NCI-H526 (cell line): ENCODE measurements at regions not wholly inside any gene's neighbourhood (a gene's known extent, or its start where the extent isn't known, plus 50 kb on each side); places are given as distances from the start of the nearest gene placed in this dataset.

ENCODE experiments used
- DNase-seq, 2 experiments: peaks; one replicate each; lab custom pipeline; 2025; lab: John Stamatoyannopoulos, UW

GRCh38 chr12:127077262-127078045 lies 1189.5 kb upstream of the TMEM132C start:
- no peak for DNase-seq

DNA sequence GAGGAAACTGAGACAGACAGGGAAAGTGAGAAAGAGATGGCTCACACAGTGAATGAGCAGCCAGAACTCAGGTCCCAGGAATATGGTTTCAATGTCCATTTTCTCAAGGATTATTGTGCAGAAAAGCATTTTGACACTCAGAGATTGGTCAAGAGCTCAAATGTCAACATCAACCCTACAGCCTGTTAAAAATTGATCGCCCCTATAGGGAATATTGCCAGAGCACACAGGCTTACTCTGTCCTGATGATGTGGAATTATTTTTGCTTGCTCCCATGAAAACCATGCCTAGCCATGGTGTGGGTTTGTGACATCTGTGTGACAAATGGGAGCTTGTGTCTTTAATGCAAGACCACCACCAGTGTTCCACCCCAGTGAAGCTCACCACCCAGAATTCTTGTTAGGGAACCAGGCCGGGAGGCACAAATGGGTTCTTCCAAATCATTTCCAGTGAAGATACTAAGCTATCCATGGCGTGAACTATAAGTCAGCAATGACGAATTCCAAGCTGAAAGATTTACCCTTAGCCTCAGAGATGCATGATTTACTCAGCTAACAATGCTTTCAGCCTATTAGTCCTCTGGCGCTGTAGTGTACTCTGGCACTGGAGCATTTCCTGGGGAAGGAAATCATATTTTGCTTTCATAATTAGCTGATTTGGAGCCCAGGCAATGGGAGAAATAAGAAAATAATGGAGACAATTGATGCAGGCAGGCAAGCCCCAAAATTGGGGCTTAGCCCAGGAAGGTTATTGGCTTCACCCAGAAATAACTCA lies 1188.2 kb upstream of the TMEM132C start:
- no peak for DNase-seq

DNA sequence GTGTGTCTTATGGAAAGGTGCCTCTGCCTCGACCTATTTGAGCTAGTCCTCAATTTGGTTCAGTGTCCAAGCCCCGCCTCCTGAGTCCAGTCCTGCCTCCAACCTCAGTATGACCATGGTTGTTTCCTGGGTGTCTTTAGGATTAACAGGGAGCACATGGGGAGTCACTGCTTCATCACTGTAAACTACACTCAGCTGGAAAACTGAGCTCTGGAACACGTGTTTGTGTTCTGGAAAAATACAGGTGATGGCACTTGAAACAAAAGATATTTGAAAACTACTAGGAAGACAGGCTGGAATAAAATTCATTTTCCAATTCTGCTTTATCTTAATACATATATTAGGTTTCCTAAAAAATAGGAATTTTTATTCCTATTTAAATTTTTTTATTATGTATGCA lies 1187.3 kb upstream of the TMEM132C start:
- no peak for DNase-seq

DNA sequence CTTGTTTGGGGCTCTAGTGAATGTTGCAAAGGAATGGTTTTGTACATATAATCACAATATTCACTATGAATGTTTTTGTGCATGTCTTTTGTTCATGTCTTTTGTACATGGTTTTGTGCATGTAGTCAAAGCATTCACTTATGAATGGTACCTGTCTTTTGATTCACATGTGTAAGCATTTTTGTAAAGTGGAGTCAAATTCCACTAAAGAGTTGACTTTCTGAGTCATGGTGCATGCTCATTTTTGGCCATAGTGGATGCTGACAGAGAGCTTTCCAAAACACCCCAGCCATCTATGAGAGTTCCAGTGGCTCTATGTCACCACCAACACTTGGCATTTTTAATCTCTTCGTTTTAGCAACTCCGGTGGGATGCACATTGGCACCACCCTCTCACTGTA lies 1185.9 kb upstream of the TMEM132C start:
- no peak for DNase-seq

DNA sequence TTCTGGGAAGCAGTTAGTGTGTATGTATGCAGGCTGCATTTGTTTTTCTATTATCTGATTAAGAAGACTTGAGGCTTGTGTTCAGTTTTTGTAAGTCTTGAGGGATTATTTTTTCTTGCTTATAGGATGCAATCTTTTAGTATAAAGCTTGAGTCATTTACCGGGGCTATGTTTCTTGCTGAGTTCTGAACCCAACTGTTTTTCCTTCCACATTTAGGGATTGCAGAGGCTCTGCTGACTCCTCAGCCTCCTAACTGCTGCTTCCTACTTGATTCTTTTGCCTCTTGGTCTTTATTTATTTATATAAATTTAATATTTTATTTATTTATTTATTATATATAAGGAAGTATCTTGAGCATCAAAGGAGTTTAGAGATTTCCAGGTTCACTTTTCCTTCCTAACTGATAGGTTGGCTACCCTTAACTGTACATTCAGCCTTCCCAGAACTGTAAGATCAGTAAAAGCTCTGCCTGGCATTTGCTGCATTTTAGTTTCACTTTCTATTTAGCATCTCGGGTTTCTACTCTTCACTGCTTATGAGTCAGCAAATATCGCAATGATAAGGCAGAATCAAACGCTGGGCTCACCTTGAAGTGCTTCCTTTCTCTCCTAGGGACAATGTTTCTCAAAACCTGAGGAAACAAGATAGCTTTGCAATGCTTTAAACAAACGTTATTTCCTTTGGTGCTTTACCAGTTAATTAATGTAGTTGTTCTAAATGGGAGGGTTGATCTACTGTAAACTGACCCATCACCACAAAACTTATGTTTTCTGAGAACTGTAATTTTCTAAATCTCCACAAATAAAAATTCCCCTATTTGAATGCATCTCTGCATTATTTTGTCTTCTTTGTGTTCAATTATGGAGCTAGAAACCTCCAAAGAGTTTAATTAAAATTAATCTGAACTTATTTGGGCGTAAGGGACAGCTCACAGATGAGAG lies 1183.7 kb upstream of the TMEM132C start:
- peak; percentile 76 to 80 for DNase-seq

DNA sequence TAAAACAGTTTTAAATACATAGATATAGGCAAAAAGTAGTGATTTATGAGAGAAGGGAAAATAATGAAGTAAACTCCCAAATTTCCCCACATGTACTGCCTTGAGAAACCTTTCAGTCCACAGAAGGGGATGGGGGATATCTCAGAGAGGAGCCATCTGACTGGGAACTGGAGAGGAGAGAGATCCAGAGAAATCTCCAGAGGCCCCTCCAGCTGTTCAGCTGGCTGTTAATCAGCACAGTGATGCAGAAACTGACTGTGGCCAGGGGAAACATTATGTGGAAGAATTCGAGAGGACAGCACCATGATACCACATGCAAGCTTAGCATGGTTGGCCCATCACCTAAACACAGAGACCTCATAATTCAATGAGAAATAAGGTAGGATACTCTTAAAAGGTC lies 1165.9 kb upstream of the TMEM132C start:
- no peak for DNase-seq

DNA sequence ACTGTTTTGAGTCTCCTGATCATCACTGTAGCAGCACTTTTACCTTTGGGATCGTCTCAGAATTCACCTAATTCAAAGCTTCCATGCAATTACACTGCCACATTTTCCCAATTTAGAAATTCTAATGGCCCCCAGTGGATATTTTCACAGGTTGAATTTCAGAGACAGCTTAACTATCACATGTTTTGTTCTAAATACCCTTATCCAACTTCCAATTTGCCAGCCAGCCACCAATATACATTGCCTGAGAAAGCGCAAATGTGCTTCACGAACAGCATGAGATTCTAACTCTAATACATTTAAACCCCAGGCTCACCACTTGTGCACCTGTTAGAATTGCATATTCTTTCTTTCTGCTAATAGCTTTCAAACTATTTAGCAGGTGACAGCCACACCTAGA lies 1160.9 kb upstream of the TMEM132C start:
- no peak for DNase-seq

DNA sequence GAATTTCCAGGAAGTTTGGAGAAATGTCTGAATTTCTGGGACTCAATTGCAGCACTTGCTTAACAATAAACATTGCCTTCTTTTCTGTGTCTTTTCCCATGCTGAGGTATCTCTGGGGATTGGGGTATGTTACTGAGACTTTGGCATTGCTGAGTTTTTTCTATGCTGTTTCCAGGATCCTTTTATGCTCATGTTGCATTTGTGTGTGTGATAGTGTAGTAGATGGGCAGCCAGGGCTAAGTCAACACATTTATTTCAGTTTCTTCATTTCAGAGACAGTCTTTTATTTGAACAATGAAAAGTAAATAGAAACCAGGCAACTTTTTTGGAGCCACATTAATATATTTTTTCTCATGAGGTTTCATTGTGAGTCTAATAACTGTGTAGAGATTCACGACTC lies 1160.3 kb upstream of the TMEM132C start:
- DNase-seq, result no peak

DNA sequence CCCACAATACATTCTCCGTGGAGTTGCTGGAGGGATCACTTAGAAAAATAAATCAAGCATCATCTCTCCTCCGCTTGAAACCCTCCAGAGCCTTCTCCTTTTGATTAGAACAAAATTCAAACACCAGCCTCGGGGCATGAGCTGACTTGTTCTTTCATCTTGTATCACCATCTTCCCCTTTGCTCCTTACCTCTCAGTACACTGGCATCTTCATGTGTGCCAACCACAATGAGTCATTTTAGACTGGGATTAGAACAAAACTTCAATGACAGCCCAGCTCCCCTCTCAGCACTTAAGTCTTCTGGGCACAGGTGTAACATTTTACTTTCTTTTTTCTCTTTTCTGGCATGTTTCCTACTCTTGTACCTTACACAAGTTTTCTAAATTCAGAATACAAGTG lies 1159.2 kb upstream of the TMEM132C start:
- no peak for DNase-seq

GRCh38 chr12:127108360-127109215 lies 1158.4 kb upstream of the TMEM132C start:
- peak; percentile 32 to 81 for DNase-seq

DNA sequence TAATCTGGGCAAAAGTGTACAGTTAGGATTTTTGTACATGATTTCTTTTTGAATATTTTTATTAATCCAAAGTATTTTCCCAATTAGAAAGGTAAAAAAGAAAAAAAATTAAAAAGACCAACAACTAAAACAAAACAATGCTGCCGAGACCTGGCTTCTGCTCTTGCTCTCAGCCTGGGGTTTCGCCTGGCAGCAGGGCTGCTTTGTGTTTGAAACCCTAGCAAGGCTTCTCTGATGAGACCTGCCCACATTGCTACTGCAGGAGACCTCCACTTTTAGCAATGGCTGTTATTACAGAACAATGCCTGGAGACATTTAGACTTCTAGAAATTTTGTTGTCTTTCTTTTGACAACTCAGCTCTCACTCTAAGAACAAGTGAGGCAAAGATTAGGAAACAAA lies 1153.0 kb upstream of the TMEM132C start:
- DNase-seq, result no peak

GRCh38 chr12:127115468-127116035 lies 1151.4 kb upstream of the TMEM132C start:
- DNase-seq, result no peak

DNA sequence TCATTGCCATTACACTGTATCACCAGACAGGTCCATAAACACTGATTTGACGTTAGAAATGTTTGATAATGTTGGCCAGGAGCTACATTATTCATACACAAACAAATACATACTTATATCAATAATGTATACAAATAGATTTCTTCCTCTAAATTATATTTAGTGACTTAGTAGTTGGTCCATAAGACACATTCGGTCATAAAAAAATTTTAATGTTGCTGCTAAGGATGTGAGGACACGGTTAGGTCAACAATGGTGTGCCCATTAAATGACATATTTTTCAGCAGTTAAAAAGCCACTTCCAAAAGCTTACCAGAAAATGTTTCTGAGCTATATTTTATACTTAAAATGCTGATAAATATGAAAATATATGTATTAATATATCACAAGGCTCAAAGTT lies 1148.7 kb upstream of the TMEM132C start:
- no peak for DNase-seq

DNA sequence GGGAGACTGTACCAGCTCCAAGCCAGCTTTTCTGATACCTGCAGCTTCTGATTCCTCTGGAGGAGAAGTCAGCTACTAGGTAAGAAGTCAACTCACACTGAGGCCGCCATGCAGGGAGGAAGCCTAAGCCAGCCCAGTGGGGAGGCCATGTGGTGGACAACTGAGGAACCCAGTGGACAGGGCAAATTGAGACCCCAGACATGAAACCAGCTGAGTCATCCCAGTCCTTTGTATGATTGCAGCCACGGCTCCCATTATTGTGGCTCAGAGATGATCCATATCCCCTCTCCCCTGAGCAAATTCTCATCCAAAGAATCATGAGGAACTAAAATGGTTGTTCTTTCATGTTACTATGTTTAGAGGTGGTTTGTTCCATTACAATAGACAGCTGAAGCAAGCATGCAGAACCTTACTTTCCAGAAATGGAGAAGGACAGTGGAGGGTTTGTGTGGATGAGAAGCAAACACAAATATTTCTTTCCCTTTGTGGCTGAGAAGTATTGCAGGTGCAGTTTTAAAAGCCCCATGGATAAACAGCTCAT lies 1147.3 kb upstream of the TMEM132C start:
- DNase-seq, result no peak

DNA sequence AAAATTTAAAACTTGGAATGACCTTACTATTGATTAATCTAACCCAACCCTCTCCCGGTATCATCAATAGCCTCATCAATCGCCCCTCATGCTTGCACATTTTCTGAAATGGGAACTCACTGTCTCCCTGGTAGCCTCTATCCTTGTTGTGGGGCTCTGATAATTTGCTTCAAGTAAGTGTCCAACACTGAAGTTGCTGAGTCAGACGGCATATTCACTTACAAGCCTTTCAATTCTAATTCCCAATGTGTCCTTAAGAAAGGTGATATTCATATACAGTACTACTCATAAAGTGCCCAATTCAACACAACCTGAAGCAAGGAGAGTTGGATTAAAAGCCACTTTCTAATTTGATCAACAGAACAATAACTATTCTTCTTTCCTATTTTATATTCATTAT lies 1146.1 kb upstream of the TMEM132C start:
- no peak for DNase-seq

DNA sequence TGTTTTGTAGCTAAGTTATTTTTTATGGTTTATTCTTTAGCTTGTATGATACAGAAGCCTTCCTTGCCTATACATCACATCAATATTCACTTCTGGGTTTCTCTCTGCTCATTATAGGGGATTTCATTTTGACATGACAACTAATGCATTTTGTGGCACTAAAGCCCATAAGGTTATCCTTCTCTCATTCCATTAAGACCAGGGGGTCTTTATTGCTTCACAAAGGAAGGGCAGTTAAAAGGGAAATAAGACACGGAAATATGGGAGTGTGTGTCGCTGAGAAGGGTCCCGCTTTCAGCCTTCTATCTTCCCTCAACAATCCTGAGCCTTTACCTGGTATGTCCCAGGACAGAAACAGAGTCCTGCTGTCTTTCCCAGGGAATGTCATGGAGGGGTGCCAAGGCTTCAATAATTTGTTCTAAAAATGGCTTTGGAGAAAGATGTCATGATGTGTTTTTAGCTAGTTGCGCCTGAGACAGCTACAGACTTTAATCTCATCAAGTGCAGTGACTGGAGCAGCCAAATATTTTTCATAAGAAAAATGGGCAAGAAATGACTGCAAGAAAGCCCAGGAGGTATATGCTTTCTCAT lies 1145.4 kb upstream of the TMEM132C start:
- DNase-seq, result no peak

DNA sequence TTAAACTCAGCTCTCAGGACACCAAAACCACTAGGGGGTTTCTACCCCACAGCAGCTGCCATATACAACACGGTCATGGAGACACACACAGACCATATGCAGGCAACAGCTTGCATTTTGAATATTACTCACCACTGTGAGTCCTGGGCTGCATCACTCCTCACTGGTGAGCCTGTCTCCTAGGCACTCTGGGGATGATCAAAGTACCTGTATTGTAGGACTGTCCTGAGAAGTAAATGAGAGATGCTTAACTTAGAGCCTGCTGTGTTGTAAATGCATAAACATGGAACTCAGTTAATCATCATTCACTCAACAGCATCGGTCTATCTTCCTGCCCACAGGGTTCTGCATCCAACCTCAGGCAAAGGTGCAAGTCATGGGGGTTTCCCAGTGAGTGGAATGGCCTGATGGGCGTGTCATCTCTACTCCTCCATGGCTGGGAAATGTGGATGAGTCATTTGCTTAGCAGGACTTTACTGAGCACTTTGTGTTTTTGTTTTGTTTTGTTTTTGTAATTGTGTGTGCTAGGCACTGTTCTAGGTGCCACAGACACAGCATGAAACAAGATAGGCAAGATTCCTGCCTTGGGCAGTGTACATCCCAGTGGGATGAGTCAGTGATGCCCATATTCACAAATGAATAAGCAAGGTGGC lies 1141.2 kb upstream of the TMEM132C start:
- DNase-seq, result no peak

GRCh38 chr12:127126260-127126628 lies 1140.7 kb upstream of the TMEM132C start:
- no peak for DNase-seq

DNA sequence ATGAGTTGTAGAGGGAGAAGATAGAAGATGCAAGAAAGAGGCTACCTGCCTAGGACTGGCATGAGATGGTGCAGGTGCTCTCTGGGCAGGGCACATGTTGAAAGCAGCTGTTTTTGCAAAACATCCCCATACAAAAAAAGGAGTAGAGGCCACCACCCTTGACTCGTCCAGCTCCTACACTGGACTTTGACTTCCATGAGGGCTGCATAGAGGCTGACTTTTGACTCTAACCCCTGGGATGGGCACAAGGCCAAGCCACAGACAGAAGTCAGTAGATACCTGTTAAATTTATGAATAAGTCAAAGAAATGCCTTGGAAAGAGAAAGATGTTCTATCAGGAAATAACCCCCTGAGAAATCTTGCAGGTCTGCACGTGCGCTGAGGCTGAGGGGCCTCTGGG lies 1139.1 kb upstream of the TMEM132C start:
- no peak for DNase-seq
